ENCODE measurements at regions not wholly inside any gene's neighbourhood (a gene's known extent, or its start where the extent isn't known, plus 50 kb on each side); places are given as distances from the start of the nearest gene placed in this dataset.

GRCh38 chr17:73990290-73990689 lies 213.2 kb upstream of the RPL38 start:
- TF ChIP-seq, protein P1, sequence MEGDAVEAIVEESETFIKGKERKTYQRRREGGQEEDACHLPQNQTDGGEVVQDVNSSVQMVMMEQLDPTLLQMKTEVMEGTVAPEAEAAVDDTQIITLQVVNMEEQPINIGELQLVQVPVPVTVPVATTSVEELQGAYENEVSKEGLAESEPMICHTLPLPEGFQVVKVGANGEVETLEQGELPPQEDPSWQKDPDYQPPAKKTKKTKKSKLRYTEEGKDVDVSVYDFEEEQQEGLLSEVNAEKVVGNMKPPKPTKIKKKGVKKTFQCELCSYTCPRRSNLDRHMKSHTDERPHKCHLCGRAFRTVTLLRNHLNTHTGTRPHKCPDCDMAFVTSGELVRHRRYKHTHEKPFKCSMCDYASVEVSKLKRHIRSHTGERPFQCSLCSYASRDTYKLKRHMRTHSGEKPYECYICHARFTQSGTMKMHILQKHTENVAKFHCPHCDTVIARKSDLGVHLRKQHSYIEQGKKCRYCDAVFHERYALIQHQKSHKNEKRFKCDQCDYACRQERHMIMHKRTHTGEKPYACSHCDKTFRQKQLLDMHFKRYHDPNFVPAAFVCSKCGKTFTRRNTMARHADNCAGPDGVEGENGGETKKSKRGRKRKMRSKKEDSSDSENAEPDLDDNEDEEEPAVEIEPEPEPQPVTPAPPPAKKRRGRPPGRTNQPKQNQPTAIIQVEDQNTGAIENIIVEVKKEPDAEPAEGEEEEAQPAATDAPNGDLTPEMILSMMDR (conservative IDR thresholded peaks at IDR 0.05; ENCODE audit: control insufficient read depth, insufficient read depth, low read depth, low read length): no peak
- no peak for DNase-seq (ENCODE audit: low read depth)
- H3K4me3 ChIP-seq (ENCODE audit: control insufficient read depth, low read depth, low read length): no peak overlapping the region

DNA sequence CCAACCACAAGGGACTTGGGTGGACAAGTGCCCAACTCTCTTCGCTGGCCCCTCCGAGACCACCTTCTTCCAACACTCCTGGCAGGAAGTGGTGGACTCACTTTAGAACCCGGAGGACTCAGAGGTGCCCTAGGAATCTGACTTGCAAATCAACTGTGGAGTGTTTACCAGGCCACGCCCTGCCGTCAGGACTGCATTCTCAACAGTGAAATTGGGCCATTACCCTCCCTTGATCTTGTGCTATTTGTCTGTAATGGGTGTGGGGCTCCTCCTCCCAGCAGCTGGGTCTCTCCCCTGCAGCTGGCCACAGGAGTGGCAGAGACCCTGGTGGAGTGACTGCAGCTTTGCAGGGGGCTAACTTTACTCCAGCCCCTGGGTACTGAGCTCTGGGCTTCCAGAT lies 212.2 kb upstream of the RPL38 start:
- H3K4me3 ChIP-seq (ENCODE audit: control insufficient read depth, low read depth, low read length): no peak overlapping the region
- TF ChIP-seq, protein P1 (conservative IDR thresholded peaks at IDR 0.05; ENCODE audit: control insufficient read depth, insufficient read depth, low read depth, low read length): no peak
- no peak for DNase-seq (ENCODE audit: low read depth)

- H3K4me3 ChIP-seq (ENCODE audit: control insufficient read depth, low read depth, low read length): no peak overlapping the region
- DNase-seq (ENCODE audit: low read depth): no peak
- TF ChIP-seq, protein P1 (conservative IDR thresholded peaks at IDR 0.05; ENCODE audit: control insufficient read depth, insufficient read depth, low read depth, low read length): no peak
Observed at GRCh38 chr17:73994946-73995345, 208.5 kb upstream of the RPL38 start.

GRCh38 chr17:73997059-73997458 lies 206.4 kb upstream of the RPL38 start:
- no peak overlapping the region for H3K4me3 ChIP-seq (ENCODE audit: control insufficient read depth, low read depth, low read length)
- no peak for DNase-seq (ENCODE audit: low read depth)
- TF ChIP-seq, protein P1 (conservative IDR thresholded peaks at IDR 0.05; ENCODE audit: control insufficient read depth, insufficient read depth, low read depth, low read length): no peak

GRCh38 chr17:73998249-73998648 lies 205.2 kb upstream of the RPL38 start:
- H3K4me3 ChIP-seq (ENCODE audit: control insufficient read depth, low read depth, low read length): no peak overlapping the region
- DNase-seq (ENCODE audit: low read depth): no peak
- TF ChIP-seq, protein P1 (conservative IDR thresholded peaks at IDR 0.05; ENCODE audit: control insufficient read depth, insufficient read depth, low read depth, low read length): no peak

- DNase-seq (ENCODE audit: low read depth): peak; percentile 17
- H3K4me3 ChIP-seq (ENCODE audit: control insufficient read depth, low read depth, low read length): no peak overlapping the region
- TF ChIP-seq, protein P1 (conservative IDR thresholded peaks at IDR 0.05; ENCODE audit: control insufficient read depth, insufficient read depth, low read depth, low read length): peak; percentile 68
Observed at GRCh38 chr17:73998653-73999645, 204.5 kb upstream of the RPL38 start.
